NCI-H345 treated with DMSO at 0.1 percent for 48 hours (cell line): ENCODE measurements at regions not wholly inside any gene's neighbourhood (a gene's known extent, or its start where the extent isn't known, plus 50 kb on each side); places are given as distances from the start of the nearest gene placed in this dataset.
A peak's percentile ranks its signal among the peaks of the same experiment; 100 is the strongest.

ENCODE experiments used
- DNase-seq: peaks from one replicate; lab custom pipeline; 2025; ENCODE audit not compliant: unreplicated experiment; lab: John Stamatoyannopoulos, UW

DNA sequence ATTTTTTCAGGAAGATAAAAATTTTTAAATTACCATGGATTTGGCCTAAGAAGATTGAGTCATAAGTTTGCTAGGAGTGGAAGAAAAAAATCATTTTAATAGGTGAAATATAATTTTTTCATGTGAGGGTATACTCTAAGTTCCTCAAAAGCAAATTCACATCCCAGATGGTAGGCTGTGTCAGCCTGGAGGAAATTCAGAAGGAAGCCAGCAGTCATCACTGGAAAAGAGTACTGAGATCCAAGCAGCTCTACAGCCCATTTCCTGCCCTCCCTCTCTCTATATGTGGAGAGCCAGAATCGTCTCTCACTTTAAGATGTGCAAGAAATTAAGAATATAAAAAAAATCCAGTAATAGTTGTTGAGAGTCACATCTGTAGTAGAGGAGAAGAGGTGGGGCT is 126.5 kb upstream of the CDH18 start:
- no peak for DNase-seq

DNA sequence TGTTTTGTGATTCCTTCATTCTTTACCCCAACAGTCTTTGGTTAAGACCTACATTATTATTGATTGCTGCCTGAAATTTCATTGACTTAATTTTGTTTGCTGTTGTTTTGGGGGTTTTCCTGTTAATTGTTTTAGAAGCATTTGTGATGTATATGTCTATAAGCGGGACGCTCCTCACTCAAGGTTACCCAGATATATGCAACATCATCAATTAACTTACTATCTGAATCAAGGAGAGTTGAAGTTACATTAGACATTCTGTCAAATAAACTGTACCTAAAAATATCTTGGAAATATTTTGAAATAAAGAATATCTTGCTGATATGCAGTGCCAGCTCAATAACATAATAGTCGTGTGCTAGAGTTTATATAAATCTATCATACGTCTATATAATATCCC is 125.9 kb upstream of the CDH18 start:
- DNase-seq, result no peak

DNA sequence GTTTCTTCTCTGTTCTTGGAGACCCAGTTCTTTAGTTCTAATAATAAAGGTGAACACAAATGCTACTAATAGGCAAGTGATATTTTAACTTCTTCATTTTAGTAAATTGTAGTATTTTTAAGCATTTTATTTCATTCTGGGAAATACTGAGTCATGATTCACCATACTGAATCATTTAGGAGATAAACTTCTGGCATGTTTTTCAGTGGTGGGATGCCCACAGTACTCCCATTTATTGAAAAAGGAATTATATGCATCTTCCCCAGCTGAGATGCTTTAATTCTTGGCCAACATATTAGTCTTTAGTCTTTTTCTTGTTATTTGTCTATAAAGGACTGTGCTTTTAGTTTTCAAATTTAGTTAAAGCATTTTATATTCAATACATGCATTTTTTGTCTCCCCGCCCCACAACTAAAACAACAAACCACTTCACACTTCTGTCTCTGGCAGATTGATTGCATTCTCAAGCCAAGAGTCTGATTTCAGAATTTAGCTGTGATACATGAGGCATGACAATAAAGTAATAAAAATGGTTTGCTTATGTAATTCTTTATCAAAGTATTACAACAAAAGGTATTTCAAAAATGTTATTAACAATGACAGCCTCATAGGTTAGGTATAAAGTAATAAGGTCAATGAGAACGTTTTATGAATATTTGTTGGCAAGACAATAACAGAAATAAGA is 125.2 kb upstream of the CDH18 start:
- peak; percentile 14 for DNase-seq

DNA sequence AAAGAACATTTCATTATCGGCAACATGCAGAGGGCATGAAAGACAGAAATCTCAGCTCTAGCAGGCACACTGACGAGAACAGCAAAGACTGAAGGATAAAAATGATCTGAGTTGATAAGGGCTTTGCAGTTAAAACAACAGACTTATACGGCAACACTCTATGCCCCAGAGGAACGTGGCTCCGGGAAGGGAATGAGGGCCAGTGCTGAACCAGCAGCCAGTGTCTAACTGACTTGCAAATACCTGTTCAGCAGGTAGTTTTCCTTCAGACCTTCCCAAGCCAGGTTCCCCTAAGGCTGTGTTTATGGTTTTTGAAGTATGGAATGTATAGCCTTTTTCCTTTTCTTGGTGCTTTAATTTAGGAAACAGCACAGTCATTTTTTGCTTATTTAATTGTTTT is 121.3 kb upstream of the CDH18 start:
- DNase-seq, result no peak

DNA sequence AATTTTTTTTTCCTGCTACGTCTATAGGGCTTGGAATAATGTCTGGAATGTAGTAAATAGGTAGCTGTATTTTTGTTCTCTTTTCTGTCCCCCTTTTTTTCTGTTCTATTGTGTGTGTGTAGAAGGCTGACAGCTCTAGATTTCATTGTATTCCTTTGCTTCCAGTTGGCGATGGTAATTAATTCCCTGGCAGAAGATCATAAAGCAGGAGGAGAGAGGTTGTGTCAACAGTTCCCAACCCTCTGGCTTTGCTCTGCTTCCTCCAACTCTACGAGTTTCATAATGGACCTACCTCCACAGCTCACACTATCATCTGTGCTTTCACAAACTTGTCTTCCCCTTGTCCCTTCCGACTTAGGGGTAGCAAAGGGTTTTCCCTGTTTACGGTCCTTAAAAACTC is 117.9 kb upstream of the CDH18 start:
- peak; percentile 53 for DNase-seq

DNA sequence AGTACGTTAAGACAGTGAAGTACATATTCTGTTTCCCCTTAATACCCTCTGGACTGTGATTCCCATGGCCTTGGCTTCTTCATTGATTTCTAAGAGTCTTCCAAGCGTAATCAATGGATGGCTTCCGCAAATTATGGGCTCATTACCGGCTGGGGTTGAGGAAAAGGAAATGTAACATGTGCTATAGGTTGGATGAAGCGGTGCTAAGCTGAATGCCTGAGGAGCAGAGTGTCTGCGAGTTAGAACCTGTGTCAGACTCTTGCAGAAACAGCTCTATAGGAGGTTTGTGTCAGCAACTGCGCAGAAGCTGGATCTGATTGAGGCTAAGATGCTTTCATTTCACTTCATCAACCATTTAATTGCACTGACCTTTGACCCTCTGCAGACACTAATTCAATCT is 114.3 kb upstream of the CDH18 start:
- DNase-seq, result no peak

DNA sequence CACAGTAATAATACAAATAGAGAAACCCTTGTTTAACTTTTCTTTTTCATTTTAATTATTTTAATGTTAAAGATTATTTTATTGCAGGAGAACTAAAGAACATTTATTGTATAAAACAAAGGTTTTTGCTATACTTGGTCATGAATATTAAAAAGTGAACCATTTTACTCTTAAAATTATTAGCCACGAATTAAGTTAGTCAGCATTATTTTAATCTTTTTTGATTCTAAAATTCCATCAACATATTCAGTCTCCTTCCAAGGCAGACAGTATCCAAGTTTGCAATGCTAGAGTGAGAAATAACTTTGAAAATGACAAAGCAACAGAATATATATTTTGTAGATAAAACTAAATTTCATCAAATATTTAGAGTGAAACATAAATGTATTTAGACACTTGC is 110.7 kb upstream of the CDH18 start:
- no peak for DNase-seq

DNA sequence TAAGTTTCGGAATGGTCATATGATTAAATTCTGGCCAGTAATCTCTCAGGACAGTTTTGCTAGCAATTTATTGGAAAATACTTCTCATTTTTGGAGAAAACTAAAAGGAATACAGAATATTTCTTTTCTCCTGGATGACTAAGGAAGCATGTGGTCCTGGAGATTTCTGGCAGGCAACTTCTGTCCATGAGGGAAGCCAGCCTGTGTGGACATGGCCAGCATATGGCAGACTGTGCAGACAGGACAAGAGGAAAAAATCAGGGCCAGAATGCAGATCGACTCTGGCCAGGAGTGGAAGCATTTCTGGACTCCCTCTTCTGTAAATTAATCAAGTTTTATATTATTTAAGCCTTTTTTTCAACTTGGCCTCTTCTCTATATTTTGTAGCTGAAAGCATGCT is 100.4 kb upstream of the CDH18 start:
- no peak for DNase-seq

DNA sequence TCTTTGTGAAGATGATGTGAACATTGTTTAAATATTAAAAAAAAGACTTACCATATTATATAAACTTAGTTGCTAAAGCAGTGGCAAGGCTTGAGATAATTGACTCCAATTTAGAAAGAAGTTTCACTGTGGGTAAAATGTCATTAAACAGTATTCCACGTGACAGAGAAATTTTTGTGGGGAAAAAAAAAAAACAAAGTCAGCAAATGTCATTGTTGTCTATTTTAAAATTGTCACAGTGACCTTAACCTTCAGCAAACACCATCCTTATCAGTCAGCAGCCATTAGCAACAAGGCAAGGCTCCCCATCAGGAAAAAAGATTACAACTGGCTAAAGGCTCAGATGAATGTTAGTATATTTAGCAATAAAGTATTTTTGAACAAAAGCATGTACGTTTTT is 99.3 kb upstream of the CDH18 start:
- no peak for DNase-seq

DNA sequence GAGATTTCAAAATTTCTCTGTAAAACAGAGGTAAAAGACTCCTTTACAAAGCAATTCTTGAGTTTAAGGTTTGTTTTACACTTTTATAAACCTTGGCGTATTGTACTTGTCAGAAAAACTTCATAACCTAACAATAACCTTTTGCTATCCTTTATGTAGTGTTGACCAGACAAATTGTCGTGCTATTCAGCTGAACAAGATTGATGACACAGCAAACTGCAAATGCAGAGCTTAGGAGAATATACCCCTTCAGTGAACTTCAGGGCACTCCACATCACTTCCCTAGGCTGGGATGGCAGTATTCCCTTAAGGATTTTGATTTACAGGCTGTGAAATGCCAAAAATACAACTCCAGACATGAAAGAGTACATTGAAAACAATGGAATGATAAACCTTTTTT is 89.2 kb upstream of the CDH18 start:
- DNase-seq, result no peak

DNA sequence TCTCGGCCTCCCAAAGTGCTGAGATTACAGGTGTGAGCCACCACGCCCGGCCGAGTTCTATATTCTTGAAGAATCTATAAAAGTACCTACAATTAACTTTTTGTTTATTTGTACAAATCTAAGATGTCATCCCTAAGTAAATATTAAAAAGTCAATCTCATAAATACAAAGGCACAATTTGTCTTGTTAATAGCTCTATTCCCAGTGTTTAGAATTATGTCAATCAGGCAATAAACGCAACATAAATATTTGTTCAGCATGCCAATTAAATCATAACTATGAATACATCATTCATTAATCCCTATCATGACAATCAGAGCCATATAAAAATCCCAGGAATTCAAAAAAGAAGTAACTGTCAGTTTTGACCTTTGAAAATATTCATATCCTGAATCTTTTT is 68.9 kb upstream of the CDH18 start:
- no peak for DNase-seq

DNA sequence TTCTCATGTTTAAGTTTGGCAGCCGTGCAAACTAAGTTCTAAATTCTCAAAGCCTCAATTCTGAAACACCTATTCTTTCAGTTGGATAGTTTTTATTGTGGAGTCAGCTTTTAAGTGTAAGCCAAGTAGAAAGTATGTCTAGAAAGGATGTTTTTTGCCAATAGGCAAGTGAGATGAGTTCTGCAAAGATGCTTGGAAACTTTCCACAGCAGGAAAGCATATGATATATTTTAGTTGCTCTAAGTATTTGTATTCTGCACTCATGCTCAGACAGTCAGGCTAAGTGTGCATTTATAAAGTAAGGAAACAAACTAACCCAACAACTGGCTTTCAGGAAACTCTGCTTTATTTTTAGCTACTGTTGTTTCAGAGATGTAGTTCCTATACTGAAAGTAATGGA is 67.3 kb upstream of the CDH18 start:
- no peak for DNase-seq

DNA sequence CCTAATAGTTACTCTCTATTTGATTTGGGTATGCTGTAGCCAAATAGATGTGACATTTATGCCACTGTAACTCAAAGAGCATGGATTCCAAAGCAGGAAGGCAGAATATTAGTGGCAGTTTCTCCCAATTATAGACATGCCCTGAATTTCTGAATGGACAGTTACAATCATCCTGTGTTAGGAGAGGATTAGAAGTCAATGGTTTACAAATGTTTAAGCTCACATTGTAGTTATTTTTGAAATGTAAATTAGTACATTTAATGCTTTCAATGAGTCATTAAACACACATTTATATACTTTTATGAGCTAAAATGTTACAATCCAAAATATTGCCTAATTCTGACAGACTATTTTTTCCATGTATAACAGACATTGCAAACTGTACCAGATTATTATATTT is 62.3 kb upstream of the CDH18 start:
- no peak for DNase-seq

DNA sequence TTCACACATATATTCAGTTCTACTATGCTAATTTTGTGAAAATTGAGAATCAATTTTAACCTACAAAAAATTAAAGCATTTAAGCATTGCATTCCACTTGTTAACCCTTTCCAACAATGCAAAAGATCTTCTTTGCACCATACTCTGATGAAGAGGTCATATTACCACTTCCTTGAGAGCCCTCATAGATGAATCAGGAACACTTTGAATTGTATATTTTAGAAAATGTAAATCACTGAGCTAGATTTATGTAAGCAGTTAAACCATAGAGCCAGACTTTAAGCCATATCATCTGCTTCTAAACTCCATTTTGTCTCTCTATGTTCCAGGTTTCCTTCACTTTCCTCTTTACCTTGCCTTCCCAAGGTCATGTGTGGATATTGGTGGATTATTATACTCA is 56.5 kb upstream of the CDH18 start:
- DNase-seq, result no peak

DNA sequence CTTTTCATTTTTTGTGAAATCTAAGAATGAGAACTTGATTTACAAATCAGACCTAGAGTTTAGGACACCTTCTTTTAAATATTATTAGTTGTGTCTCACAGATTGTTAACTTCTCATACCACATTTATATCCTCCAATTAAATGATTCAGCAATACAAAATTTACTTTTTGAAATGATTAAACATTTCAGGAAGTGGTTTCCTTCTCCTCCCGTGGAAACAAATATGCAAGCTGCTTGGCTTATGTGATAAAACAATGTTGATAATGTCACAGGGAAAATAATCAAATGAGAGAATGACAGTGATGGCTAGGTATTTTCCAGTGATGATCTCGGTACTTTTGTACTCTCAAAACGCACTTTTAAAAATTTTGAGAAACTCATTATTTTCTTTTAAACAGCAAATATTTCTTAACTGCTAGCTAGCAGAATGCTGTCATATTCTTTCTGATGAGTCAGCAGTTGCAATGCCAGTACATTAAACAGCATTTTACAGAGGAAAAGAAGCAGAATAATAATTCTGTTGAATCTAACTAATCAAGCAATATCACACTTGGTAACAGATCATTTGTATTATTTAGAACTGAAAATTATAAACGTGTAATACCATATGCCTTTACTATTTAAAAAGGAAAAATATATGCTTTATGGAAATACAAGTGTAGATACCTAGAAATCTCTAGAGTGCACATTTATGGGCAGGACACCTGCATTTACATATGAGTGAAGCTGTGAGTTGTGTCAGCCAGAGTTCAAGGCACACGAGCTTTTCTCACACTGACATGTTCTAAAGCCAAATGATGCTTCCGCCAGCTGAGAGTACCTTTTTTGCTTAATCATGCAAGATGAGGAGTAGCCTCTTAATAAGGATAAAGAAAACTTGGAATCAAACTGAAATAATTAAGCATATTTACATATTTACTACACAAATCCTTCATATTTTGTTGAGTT is 53.6 kb upstream of the CDH18 start:
- DNase-seq, result no peak

DNA sequence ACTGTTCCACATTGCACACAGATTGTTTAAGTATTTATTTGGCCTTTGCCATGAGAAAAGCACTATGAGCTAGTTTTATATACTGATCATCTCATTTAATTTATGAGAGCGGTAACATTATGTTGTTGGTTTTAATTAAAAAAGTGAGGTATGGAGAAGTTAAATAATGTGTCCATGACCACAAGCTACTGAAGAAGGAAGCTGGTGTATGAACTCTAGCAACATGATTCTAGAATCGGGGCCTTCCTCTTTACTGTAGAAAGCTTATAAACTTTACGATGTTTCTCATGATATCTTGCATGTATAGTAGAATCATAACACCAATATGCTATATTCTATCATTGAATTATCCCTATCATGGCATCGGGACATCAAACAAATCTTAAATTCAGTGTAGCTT is 52.9 kb upstream of the CDH18 start:
- DNase-seq, result no peak
